ENCODE measurements at regions not wholly inside any gene's neighbourhood (a gene's known extent, or its start where the extent isn't known, plus 50 kb on each side); places are given as distances from the start of the nearest gene placed in this dataset.

- peaks cover 1 to 6% of the 10 kb centered on the region in 2 experiments; a peak in 3 of 5 replicates for H3K27me3 ChIP-seq (ENCODE audit: control insufficient read depth in 1 of 2, insufficient read depth in 2 of 2, low read length in 2 of 2)
- H3K4me1 ChIP-seq (ENCODE audit: insufficient read depth, low read length): no peaks in the 10 kb centered on the region
- H3K79me2 ChIP-seq (ENCODE audit: insufficient read depth, low read length): no peaks in the 10 kb centered on the region
- DNase-seq (ENCODE audit: low spot score) (no peak), FAIRE-seq (no peak), ATAC-seq (no peak)
- no peak overlapping the region for H3K27ac ChIP-seq (ENCODE audit: extremely low read length, insufficient read depth, low read length)
- no peak overlapping the region for H3K4me2 ChIP-seq (ENCODE audit: low read depth, low read length)
- no peaks in the 10 kb centered on the region for H3K9me3 ChIP-seq (ENCODE audit: low read length)
- in situ Hi-C loops (cut with HindIII; ENCODE audit: extremely low pct_ligation_motif_present, low pct_unique_long_range_greater_than_20kb): no loop called here
- ChIA-PET POLR2A (no interaction called here), CTCF (ENCODE audit: low intra/inter-chr PET ratio, low total read pairs) (no interaction called here)
- TF ChIP-seq CEBPB (IDR thresholded peaks at IDR 0.05; ENCODE audit: borderline replicate concordance, low read depth, low read length): peak; percentile 73
- TF ChIP-seq NR2F2 (IDR thresholded peaks at IDR 0.05; ENCODE audit: borderline replicate concordance, low read depth): no peak
- no peaks in the 10 kb centered on the region for H4K20me1 ChIP-seq (ENCODE audit: insufficient read depth, low read length)
- intact Hi-C loops (cut with micrococcal nuclease; ENCODE audit: unreplicated experiment): no loop called here
- no TSS peak for BruUV-seq (replicated peaks)
- no peak overlapping the region for H2AFZ ChIP-seq (ENCODE audit: low read length)
- H3K9ac ChIP-seq (ENCODE audit: insufficient read depth, low read depth, low read length): no peak overlapping the region
- no peak overlapping the region for H3K4me3 ChIP-seq (replicated peaks in 1 of 3; ENCODE audit: insufficient read depth in 1 of 3, low read depth in 2 of 3, low read length in 3 of 3)
- no peaks in the 10 kb centered on the region for H3K36me3 ChIP-seq (replicated peaks in 1 of 2; ENCODE audit: control insufficient read depth in 1 of 2, insufficient read depth in 2 of 2, low read length in 2 of 2)
Observed at GRCh38 chr3:124412644-124413043, 317.6 kb upstream of the UMPS start.

GRCh38 chr3:124413393-124413792 is 316.9 kb upstream of the UMPS start:
- ATAC-seq: no peak; the same call in 2 of the 3 replicates
- Histone ChIP-seq H4K20me1 (ENCODE audit: insufficient read depth, low read length) (no peaks in the 10 kb centered on the region), H3K4me2 (ENCODE audit: low read depth, low read length) (no peak overlapping the region), H3K9me3 (ENCODE audit: low read length) (no peaks in the 10 kb centered on the region), H3K79me2 (ENCODE audit: insufficient read depth, low read length) (no peaks in the 10 kb centered on the region), H3K4me3 (replicated peaks in 1 of 3; ENCODE audit: insufficient read depth in 1 of 3, low read depth in 2 of 3, low read length in 3 of 3) (no peak overlapping the region), H3K27me3 (ENCODE audit: control insufficient read depth in 1 of 2, insufficient read depth in 2 of 2, low read length in 2 of 2) (peaks cover 1 to 6% of the 10 kb centered on the region in 2 experiments; a peak in 3 of 5 replicates), H3K27ac (ENCODE audit: extremely low read length, insufficient read depth, low read length) (no peak overlapping the region), H3K4me1 (ENCODE audit: insufficient read depth, low read length) (no peaks in the 10 kb centered on the region), H3K9ac (ENCODE audit: insufficient read depth, low read depth, low read length) (no peak overlapping the region), H2AFZ (ENCODE audit: low read length) (no peak overlapping the region), H3K36me3 (replicated peaks in 1 of 2; ENCODE audit: control insufficient read depth in 1 of 2, insufficient read depth in 2 of 2, low read length in 2 of 2) (no peaks in the 10 kb centered on the region)
- no TSS peak for BruUV-seq (replicated peaks)
- WGBS (ENCODE audit: low lambda C conversion rate): 19% methylated on average over 5 of the region's 9 CpGs
- in situ Hi-C loops (cut with HindIII; ENCODE audit: extremely low pct_ligation_motif_present, low pct_unique_long_range_greater_than_20kb): no loop called here
- FAIRE-seq: no peak
- no peak for TF ChIP-seq ZNF263 (CRISPR knock-in tag; IDR thresholded peaks at IDR 0.05)
- no peak for TF ChIP-seq HINFP (CRISPR knock-in tag; IDR thresholded peaks at IDR 0.05; ENCODE audit: low read depth)
- intact Hi-C loops (cut with micrococcal nuclease; ENCODE audit: unreplicated experiment): no loop called here
- ChIA-PET POLR2A (no interaction called here), CTCF (ENCODE audit: low intra/inter-chr PET ratio, low total read pairs) (no interaction called here)
- DNase-seq (ENCODE audit: low spot score): no peak

Measured in HepG2 (cell line).